ENCODE measurements at regions not wholly inside any gene's neighbourhood (a gene's known extent, or its start where the extent isn't known, plus 50 kb on each side); places are given as distances from the start of the nearest gene placed in this dataset.

- TF ChIP-seq GATA2 (IDR thresholded peaks at IDR 0.05; ENCODE audit: low read depth, low read length) (no peak), GATA3 (IDR thresholded peaks at IDR 0.05; ENCODE audit: low read depth, low read length) (no peak)
These were observed 391.2 kb upstream of the POU3F3 start for GRCh38 chr2:104462731-104463130.

DNA sequence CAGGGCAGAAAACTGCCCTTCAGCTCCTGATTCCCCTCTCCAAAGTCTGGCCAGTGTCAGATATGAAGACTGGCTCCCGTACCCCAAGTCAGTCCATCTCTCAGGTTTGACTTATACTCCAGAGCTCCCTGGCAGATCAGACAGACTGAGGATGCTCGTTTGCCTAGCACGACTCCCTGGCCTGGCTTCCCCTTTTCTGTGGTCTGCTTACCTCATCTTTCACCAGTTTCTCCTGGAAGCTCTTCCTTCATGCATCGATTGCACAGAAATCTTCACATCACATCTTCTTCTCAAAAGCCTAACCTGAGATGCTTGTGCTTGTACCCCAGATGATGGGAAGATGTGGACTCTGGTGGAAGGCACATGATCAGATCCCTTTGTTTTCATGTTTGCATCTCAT is 387.9 kb upstream of the POU3F3 start:
- TF ChIP-seq GATA2 (IDR thresholded peaks at IDR 0.05; ENCODE audit: low read depth, low read length) (no peak), GATA3 (IDR thresholded peaks at IDR 0.05; ENCODE audit: low read depth, low read length) (no peak)

DNA sequence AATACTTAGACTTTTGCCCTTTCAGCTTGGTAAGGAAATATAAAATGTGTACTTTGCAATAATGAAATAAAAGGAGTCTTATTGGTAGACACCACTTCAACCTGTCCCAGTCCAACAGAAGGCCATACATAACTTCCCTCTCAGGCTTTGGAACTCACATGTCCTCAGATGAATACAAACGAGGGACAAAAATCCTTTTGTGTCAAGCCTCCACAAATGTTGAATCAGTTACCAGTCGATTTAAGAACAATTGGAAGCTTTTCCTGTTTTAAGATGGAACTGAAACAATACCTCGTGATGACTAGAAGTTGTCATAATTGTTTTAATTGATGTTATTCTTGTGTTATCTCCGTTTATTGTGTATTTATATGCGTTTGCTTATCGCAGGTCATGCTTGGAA is 385.1 kb upstream of the POU3F3 start:
- TF ChIP-seq GATA2 (IDR thresholded peaks at IDR 0.05; ENCODE audit: low read depth, low read length) (no peak), GATA3 (IDR thresholded peaks at IDR 0.05; ENCODE audit: low read depth, low read length) (no peak)

GRCh38 chr2:104472076-104472475 is 381.8 kb upstream of the POU3F3 start:
- TF ChIP-seq GATA2 (IDR thresholded peaks at IDR 0.05; ENCODE audit: low read depth, low read length) = no peak
- TF ChIP-seq GATA3 (IDR thresholded peaks at IDR 0.05; ENCODE audit: low read depth, low read length) = no peak

DNA sequence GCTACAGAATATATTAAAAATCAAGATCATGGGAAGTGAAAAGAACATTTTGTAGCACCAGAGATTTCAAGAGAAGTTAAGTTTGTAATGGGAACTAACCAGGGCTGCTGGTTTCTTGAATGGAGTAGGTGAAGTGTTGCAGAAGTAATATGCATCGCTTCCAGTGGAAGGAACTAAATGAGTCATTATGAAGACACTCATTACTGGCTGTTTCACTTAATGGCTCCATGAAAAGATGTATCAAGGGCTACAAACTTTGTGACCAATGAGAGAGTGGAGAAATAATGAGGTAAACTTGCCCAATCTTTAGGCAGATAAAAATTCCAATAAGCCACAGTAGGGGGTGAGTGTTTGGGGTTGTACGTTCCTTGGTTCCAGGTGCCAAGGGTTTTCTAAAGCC is 380.4 kb upstream of the POU3F3 start:
- TF ChIP-seq GATA3 (IDR thresholded peaks at IDR 0.05; ENCODE audit: low read depth, low read length) (no peak), GATA2 (IDR thresholded peaks at IDR 0.05; ENCODE audit: low read depth, low read length) (no peak)

DNA sequence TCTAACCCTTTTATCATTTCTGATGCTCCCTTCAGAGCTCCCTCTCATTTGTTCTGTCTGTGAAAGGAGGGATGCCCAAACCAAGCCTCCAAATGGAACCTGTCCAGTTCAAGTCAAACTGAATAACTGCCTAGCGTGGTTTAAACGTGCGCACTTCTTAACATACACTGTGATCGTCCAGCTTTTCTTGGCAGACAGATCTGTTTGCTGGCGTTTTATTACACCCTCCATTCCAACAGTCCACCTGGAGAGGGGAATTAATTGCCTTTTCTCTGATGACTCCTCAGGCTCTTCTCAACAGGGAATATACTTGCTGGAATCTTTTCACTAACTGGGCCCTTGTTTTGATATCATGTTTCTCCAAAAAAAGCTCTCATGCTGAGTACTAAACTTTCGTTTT is 379.2 kb upstream of the POU3F3 start:
- TF ChIP-seq GATA2 (IDR thresholded peaks at IDR 0.05; ENCODE audit: low read depth, low read length) (no peak), GATA3 (IDR thresholded peaks at IDR 0.05; ENCODE audit: low read depth, low read length) (no peak)

DNA sequence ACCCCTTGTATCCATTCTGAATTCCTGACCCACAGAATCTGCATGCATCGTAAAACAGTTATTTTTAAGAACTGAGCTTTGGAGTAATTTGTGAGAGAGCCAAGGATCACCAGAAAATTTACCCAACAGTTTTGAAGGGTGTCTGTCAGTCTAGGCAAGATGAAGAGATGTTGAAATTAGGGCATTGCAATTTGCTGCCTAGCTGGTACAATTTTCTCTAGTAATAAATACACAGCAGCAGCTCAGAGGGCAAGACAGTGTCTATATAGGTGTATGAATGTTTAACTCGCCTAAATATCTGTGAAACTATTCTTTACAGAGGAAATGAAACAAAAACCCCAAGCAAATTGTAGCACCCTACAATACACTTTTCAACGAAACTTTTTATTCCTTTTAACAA is 377.8 kb upstream of the POU3F3 start:
- no peak for TF ChIP-seq GATA2 (IDR thresholded peaks at IDR 0.05; ENCODE audit: low read depth, low read length)
- TF ChIP-seq GATA3 (IDR thresholded peaks at IDR 0.05; ENCODE audit: low read depth, low read length) = no peak

DNA sequence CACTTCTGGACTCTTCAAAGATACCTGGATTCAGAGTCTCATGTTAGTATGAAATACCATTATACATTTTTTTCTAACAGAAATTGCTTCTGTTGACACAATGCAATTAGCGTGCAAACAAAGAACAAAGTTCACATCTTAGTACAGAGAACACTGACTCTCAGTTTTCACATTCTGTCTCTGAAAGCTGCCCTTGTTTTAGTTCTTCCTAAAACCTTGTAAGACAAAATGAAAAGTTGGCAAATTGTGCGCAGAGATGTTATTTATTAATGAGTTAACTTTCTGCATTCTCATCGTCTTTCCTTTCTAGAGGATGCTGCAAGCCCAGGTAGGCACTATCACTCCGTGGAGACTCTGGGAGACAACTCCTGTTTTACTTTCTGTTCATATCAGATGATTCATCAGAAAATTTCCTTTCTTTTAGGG is 377.3 kb upstream of the POU3F3 start:
- no peak for TF ChIP-seq GATA2 (IDR thresholded peaks at IDR 0.05; ENCODE audit: low read depth, low read length)
- TF ChIP-seq GATA3 (IDR thresholded peaks at IDR 0.05; ENCODE audit: low read depth, low read length) = no peak

DNA sequence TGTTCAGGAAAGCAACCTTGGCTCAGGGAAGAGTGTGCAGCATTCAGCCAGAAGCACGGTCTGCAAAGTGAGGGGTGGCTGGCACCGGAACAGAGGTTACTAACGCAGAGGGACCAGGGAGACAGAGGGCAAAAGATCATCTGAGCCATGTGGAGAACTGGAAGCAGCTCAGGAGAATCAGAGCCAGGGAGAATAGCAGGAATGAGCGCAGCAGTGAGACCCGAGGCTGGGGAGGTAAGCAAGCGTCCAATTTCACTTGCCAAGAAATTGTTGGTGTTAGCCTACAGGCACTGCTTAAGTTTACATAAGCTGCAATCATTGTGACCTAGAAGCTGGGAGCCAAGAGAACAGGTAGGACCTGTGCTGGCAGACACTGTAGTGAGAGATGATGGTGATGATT is 372.6 kb upstream of the POU3F3 start:
- no peak for TF ChIP-seq GATA3 (IDR thresholded peaks at IDR 0.05; ENCODE audit: low read depth, low read length)
- no peak for TF ChIP-seq GATA2 (IDR thresholded peaks at IDR 0.05; ENCODE audit: low read depth, low read length)

DNA sequence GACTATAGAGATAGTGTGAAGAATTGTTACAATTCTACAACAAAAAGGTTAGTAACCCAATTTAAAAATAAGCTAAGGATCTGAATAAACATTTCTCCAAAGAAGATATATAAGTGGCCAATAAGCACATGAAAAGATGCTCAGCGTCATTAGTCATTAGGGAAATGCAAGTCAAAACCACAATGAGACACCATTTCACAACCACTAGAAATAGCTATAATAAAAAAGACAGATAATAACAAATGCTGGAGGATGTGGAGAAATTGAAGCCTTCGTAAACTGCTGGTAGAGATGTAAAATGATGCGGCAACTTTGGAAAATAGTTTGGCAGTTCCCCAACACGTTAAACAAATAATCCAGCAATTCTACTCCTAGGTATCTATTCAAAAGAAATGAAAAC is 366.5 kb upstream of the POU3F3 start:
- TF ChIP-seq GATA3 (IDR thresholded peaks at IDR 0.05; ENCODE audit: low read depth, low read length) (no peak), GATA2 (IDR thresholded peaks at IDR 0.05; ENCODE audit: low read depth, low read length) (no peak)

DNA sequence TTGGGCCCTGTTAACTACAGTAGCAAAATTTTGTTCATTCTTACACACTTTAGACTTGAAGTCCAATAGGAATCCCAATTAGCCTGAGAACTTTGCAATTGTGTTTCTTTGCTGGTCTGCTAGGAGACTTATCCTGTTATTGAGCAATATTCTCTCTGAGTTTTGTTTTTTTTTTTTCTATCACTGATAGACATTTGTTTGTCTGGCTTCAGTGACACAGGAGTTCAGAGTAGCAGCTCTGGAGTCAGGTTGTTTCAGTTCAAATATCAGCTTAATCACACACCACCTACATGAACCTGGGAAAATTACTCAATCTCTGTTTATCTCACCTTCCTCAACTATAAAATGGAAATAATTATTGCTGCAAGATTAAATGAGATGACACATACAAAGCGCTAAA is 360.2 kb upstream of the POU3F3 start:
- TF ChIP-seq GATA2 (IDR thresholded peaks at IDR 0.05; ENCODE audit: low read depth, low read length) (no peak), GATA3 (IDR thresholded peaks at IDR 0.05; ENCODE audit: low read depth, low read length) (no peak)

DNA sequence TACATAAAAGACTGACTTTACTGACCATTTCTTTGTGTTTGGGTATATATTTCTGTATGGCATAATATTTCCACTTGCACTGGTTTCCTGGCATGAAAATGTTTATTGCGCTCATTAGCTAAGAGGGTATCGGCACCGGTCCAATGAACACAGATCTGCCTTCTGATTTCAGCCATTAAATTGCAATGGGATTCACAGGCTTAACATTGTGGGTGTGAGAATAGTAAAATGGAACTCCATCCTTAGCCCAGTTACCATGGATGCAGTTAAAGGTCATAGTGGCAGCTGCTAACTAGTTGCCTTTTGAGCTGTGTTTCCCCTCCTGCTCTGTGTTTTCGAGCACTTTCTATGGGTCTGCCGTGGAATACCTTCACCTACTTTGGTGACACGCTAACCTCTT is 352.6 kb upstream of the POU3F3 start:
- TF ChIP-seq GATA3 (IDR thresholded peaks at IDR 0.05; ENCODE audit: low read depth, low read length) = no peak
- TF ChIP-seq GATA2 (IDR thresholded peaks at IDR 0.05; ENCODE audit: low read depth, low read length) = no peak

GRCh38 chr2:104501929-104502328 is 352.0 kb upstream of the POU3F3 start:
- no peak for TF ChIP-seq GATA2 (IDR thresholded peaks at IDR 0.05; ENCODE audit: low read depth, low read length)
- TF ChIP-seq GATA3 (IDR thresholded peaks at IDR 0.05; ENCODE audit: low read depth, low read length) = no peak

GRCh38 chr2:104502901-104503300 is 351.0 kb upstream of the POU3F3 start:
- TF ChIP-seq GATA2 (IDR thresholded peaks at IDR 0.05; ENCODE audit: low read depth, low read length) (no peak), GATA3 (IDR thresholded peaks at IDR 0.05; ENCODE audit: low read depth, low read length) (no peak)

DNA sequence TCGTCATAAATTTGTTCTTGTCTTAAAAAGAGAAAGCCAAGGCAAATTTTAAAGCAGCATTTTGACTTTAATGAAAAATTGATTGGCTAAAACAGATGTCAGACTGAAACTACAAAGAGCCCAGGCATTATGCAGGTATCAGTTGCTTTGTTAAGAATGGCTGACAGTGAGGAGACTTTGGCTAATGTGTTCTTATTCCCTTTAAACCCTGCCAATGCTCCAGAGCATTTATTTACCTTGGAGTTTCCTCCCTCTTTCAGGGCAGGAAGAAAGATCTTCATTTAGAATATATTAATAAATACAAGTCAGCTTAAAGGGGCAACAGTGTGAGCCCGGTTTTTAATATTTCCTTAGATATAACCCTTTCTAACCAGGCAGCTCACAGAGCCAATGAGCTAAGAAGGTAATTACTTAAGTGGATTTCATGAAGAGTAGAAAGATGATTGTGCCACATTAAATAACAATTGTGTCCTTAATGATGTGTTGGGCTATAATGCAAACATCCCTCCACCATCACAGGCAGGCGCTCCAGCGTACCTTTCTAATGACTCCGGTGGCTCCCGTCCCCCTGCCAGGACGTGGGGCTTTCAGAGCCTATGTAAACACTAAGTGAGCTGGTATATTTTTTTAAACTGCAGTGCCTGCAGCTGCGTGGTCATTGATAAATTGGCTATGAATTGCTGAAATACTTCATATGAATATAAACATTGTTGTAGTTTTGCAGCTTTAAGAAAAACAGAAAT is 349.4 kb upstream of the POU3F3 start:
- TF ChIP-seq GATA2 (IDR thresholded peaks at IDR 0.05; ENCODE audit: low read depth, low read length) (no peak), GATA3 (IDR thresholded peaks at IDR 0.05; ENCODE audit: low read depth, low read length) (no peak)

- TF ChIP-seq GATA3 (IDR thresholded peaks at IDR 0.05; ENCODE audit: low read depth, low read length) (no peak), GATA2 (IDR thresholded peaks at IDR 0.05; ENCODE audit: low read depth, low read length) (no peak)
These were observed 335.7 kb upstream of the POU3F3 start for GRCh38 chr2:104518256-104518655.
